GM18867 (cell line): ENCODE measurements at regions not wholly inside any gene's neighbourhood (a gene's known extent, or its start where the extent isn't known, plus 50 kb on each side); places are given as distances from the start of the nearest gene placed in this dataset.

Experiments
- ATAC-seq: cut with Tn5 transposase; IDR thresholded peaks from one replicate; pipeline ENCODE4 v1.9.1; 2021; ENCODE audit warnings: mild to moderate bottlenecking, moderate library complexity; ENCODE audit not compliant: unreplicated experiment

GRCh38 chr1:36691374-36691773, 208.7 kb upstream of the CSF3R start:
- ATAC-seq: no peak

GRCh38 chr1:36689992-36690391, 207.3 kb upstream of the CSF3R start:
- no peak for ATAC-seq

GRCh38 chr1:36687312-36687711, 204.6 kb upstream of the CSF3R start:
- no peak for ATAC-seq

- no peak for ATAC-seq
Measured at GRCh38 chr1:36675931-36676562, 193.3 kb upstream of the CSF3R start.

- no peak for ATAC-seq
Measured at GRCh38 chr1:36675106-36675505, 192.4 kb upstream of the CSF3R start.

- ATAC-seq: no peak
Measured at GRCh38 chr1:36673202-36673601, 190.5 kb upstream of the CSF3R start.

GRCh38 chr1:36669262-36669661, 186.5 kb upstream of the CSF3R start:
- no peak for ATAC-seq

GRCh38 chr1:36667836-36668235, 185.1 kb upstream of the CSF3R start:
- no peak for ATAC-seq

- ATAC-seq: no peak
Measured at GRCh38 chr1:36667256-36667655, 184.5 kb upstream of the CSF3R start.

- no peak for ATAC-seq
Measured at GRCh38 chr1:36665478-36666080, 182.9 kb upstream of the CSF3R start.

GRCh38 chr1:36664571-36665287, 182.0 kb upstream of the CSF3R start:
- ATAC-seq: no peak

GRCh38 chr1:36663772-36664430, 181.2 kb upstream of the CSF3R start:
- no peak for ATAC-seq

GRCh38 chr1:36658838-36659237, 176.1 kb upstream of the CSF3R start:
- ATAC-seq: no peak

- no peak for ATAC-seq
Measured at GRCh38 chr1:36657826-36658225, 175.1 kb upstream of the CSF3R start.

GRCh38 chr1:36656838-36657237, 174.1 kb upstream of the CSF3R start:
- no peak for ATAC-seq

- ATAC-seq: no peak
Measured at GRCh38 chr1:36656271-36656670, 173.6 kb upstream of the CSF3R start.

- no peak for ATAC-seq
Measured at GRCh38 chr1:36654586-36654985, 171.9 kb upstream of the CSF3R start.

GRCh38 chr1:36653850-36654249, 171.1 kb upstream of the CSF3R start:
- ATAC-seq: no peak

GRCh38 chr1:36652586-36652985, 169.9 kb upstream of the CSF3R start:
- ATAC-seq: no peak

GRCh38 chr1:36652011-36652410, 169.3 kb upstream of the CSF3R start:
- no peak for ATAC-seq

- no peak for ATAC-seq
Measured at GRCh38 chr1:36651176-36651910, 168.6 kb upstream of the CSF3R start.
